ENCODE measurements at regions not wholly inside any gene's neighbourhood (a gene's known extent, or its start where the extent isn't known, plus 50 kb on each side); places are given as distances from the start of the nearest gene placed in this dataset.

GRCh38 chr15:36497901-36498300 lies 81.5 kb upstream of the CDIN1 start:
- Histone ChIP-seq H3K79me2 (ENCODE audit: low read depth) (no peaks in the 10 kb centered on the region), H3F3A (ENCODE audit: low read depth) (no peaks in the 10 kb centered on the region), H3K36me3 (no peaks in the 10 kb centered on the region), H4K20me1 (ENCODE audit: low read depth) (no peaks in the 10 kb centered on the region), H3K4me1 (no peaks in the 10 kb centered on the region), H3K27me3 (no peaks in the 10 kb centered on the region), H3K4me3 (no peak overlapping the region), H3K9me3 (ENCODE audit: low read depth) (no peaks in the 10 kb centered on the region), H3K27ac (no peak overlapping the region), H2AFZ (replicated peaks) (no peak overlapping the region), H3K9ac (no peak overlapping the region), H3K4me2 (no peak overlapping the region)
- Mint-ChIP-seq H3K27me3 (ENCODE audit: insufficient read depth, low read depth) (no peaks in the 10 kb centered on the region), H3K36me3 (no peaks in the 10 kb centered on the region), H3K9me3 (no peaks in the 10 kb centered on the region), H3K4me1 (peaks cover 23% of the 10 kb centered on the region), H3K27ac (no peak overlapping the region), H3K4me3 (no peak overlapping the region)
- TF ChIP-seq EZH2 (IDR thresholded peaks at IDR 0.05) (no peak), EZH2phosphoT487 (IDR thresholded peaks at IDR 0.05) (no peak), CTCF (IDR thresholded peaks at IDR 0.05) (no peak)
- DNase-seq (ENCODE audit: low spot score) = no peak

- Histone ChIP-seq H3K4me1 (no peaks in the 10 kb centered on the region), H3K27me3 (no peaks in the 10 kb centered on the region), H3K4me3 (no peak overlapping the region), H4K20me1 (ENCODE audit: low read depth) (no peaks in the 10 kb centered on the region), H3K4me2 (no peak overlapping the region), H2AFZ (replicated peaks) (no peak overlapping the region), H3K36me3 (no peaks in the 10 kb centered on the region), H3F3A (ENCODE audit: low read depth) (no peaks in the 10 kb centered on the region), H3K9ac (no peak overlapping the region), H3K9me3 (ENCODE audit: low read depth) (no peaks in the 10 kb centered on the region), H3K79me2 (ENCODE audit: low read depth) (no peaks in the 10 kb centered on the region), H3K27ac (no peak overlapping the region)
- H3K36me3 Mint-ChIP-seq = no peaks in the 10 kb centered on the region
- peaks cover 23% of the 10 kb centered on the region for H3K4me1 Mint-ChIP-seq
- H3K9me3 Mint-ChIP-seq = no peaks in the 10 kb centered on the region
- TF ChIP-seq CTCF (IDR thresholded peaks at IDR 0.05) (no peak), EZH2phosphoT487 (IDR thresholded peaks at IDR 0.05) (no peak), EZH2 (IDR thresholded peaks at IDR 0.05) (no peak)
- H3K27ac Mint-ChIP-seq = no peak overlapping the region
- DNase-seq (ENCODE audit: low spot score) = no peak
- no peaks in the 10 kb centered on the region for H3K27me3 Mint-ChIP-seq (ENCODE audit: insufficient read depth, low read depth)
- no peak overlapping the region for H3K4me3 Mint-ChIP-seq
Measured at GRCh38 chr15:36498401-36498800, 81.0 kb upstream of the CDIN1 start.

- Histone ChIP-seq H3K79me2 (ENCODE audit: low read depth) (no peaks in the 10 kb centered on the region), H2AFZ (replicated peaks) (no peak overlapping the region), H3K9ac (no peak overlapping the region), H3K27ac (no peak overlapping the region), H3F3A (ENCODE audit: low read depth) (no peaks in the 10 kb centered on the region), H3K4me2 (no peak overlapping the region), H3K9me3 (ENCODE audit: low read depth) (no peaks in the 10 kb centered on the region), H3K4me3 (no peak overlapping the region), H3K27me3 (no peaks in the 10 kb centered on the region), H4K20me1 (ENCODE audit: low read depth) (no peaks in the 10 kb centered on the region), H3K4me1 (no peaks in the 10 kb centered on the region), H3K36me3 (no peaks in the 10 kb centered on the region)
- H3K9me3 Mint-ChIP-seq = no peaks in the 10 kb centered on the region
- peaks cover 23% of the 10 kb centered on the region for H3K4me1 Mint-ChIP-seq
- no peaks in the 10 kb centered on the region for H3K27me3 Mint-ChIP-seq (ENCODE audit: insufficient read depth, low read depth)
- no peak overlapping the region for H3K27ac Mint-ChIP-seq
- TF ChIP-seq EZH2 (IDR thresholded peaks at IDR 0.05) (no peak), EZH2phosphoT487 (IDR thresholded peaks at IDR 0.05) (no peak), CTCF (IDR thresholded peaks at IDR 0.05) (no peak)
- H3K4me3 Mint-ChIP-seq = no peak overlapping the region
- DNase-seq (ENCODE audit: low spot score) = no peak
- no peaks in the 10 kb centered on the region for H3K36me3 Mint-ChIP-seq
Measured at GRCh38 chr15:36498916-36499315, 80.5 kb upstream of the CDIN1 start.

Measured in neural progenitor cell (in vitro differentiated cells).